ENCODE measurements at regions not wholly inside any gene's neighbourhood (a gene's known extent, or its start where the extent isn't known, plus 50 kb on each side); places are given as distances from the start of the nearest gene placed in this dataset.

- ChIA-PET CTCF (no interaction called here), POLR2A (no interaction called here)
- Histone ChIP-seq H3K4me1 (ENCODE audit: insufficient read depth, low read length) (no peaks in the 10 kb centered on the region), H3K9me3 (ENCODE audit: control insufficient read depth in 1 of 2, insufficient read depth in 1 of 2, low read length in 2 of 2) (peaks cover 3 to 20% of the 10 kb centered on the region in 2 experiments), H3K27ac (ENCODE audit: low read depth in 1 of 2, low read length in 2 of 2) (no peak overlapping the region), H3K4me3 (ENCODE audit: low read length) (no peak overlapping the region), H3K27me3 (ENCODE audit: control insufficient read depth in 1 of 2, insufficient read depth in 2 of 2, low read length in 2 of 2) (no peaks in the 10 kb centered on the region), H3K36me3 (ENCODE audit: insufficient read depth, low read length) (no peaks in the 10 kb centered on the region)
- H3K4me1 Mint-ChIP-seq (ENCODE audit: low read depth): no peaks in the 10 kb centered on the region
- no peak for TF ChIP-seq CTCF (IDR thresholded peaks at IDR 0.05)
- intact Hi-C loops (cut with DNase I, micrococcal nuclease): no loop called here
- H3K36me3 Mint-ChIP-seq (ENCODE audit: low read depth): no peaks in the 10 kb centered on the region
- H3K4me3 Mint-ChIP-seq: no peak overlapping the region
- DNase-seq: no peak
- H3K9me3 Mint-ChIP-seq: peaks cover 10% of the 10 kb centered on the region
- no peaks in the 10 kb centered on the region for H3K27me3 Mint-ChIP-seq
- ATAC-seq (ENCODE audit: poor library complexity): no peak
- no peak overlapping the region for H3K27ac Mint-ChIP-seq
Measured at GRCh38 chr4:188551156-188551555, 411.9 kb downstream of the TRIML1 start.

GRCh38 chr4:188552741-188553275, 413.6 kb downstream of the TRIML1 start:
- Histone ChIP-seq H3K36me3 (ENCODE audit: insufficient read depth, low read length) (no peaks in the 10 kb centered on the region), H3K4me1 (ENCODE audit: insufficient read depth, low read length) (no peaks in the 10 kb centered on the region), H3K27me3 (ENCODE audit: control insufficient read depth in 1 of 2, insufficient read depth in 2 of 2, low read length in 2 of 2) (no peaks in the 10 kb centered on the region), H3K27ac (ENCODE audit: low read depth in 1 of 2, low read length in 2 of 2) (no peak overlapping the region), H3K4me3 (ENCODE audit: low read length) (no peak overlapping the region), H3K9me3 (ENCODE audit: control insufficient read depth in 1 of 2, insufficient read depth in 1 of 2, low read length in 2 of 2) (peaks cover 3 to 23% of the 10 kb centered on the region in 2 experiments)
- ChIA-PET POLR2A (no interaction called here), CTCF (no interaction called here)
- ATAC-seq (ENCODE audit: poor library complexity) (no peak), DNase-seq (no peak)
- Mint-ChIP-seq H3K36me3 (ENCODE audit: low read depth) (no peaks in the 10 kb centered on the region), H3K27ac (no peak overlapping the region), H3K4me3 (no peak overlapping the region), H3K9me3 (peaks cover 6% of the 10 kb centered on the region), H3K4me1 (ENCODE audit: low read depth) (no peaks in the 10 kb centered on the region), H3K27me3 (no peaks in the 10 kb centered on the region)
- intact Hi-C loops (cut with DNase I, micrococcal nuclease): no loop called here
- no peak for TF ChIP-seq CTCF (IDR thresholded peaks at IDR 0.05)

DNA sequence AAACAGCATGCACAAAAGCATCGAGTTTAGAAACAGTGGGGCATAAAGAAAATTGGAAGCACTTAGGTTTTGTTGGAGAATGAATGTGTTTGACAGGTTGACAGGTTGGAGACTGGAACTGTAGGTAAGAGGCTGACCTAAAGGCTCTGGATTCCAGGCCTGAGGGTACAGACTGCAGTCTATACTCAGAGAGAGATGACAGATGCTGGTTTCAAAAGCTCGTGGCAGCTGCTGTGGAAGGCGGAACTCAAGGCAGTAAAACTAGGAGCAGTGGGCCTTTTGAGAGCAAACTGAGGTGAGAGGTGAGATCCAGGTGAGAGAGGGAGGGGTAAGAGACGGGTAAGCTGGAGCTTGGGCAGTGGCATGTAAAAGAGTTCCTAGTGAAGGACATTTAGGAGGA, 415.2 kb downstream of the TRIML1 start:
- no peak overlapping the region for H3K27ac Mint-ChIP-seq
- ChIA-PET POLR2A (no interaction called here), CTCF (no interaction called here)
- intact Hi-C loops (cut with DNase I, micrococcal nuclease): no loop called here
- H3K27me3 Mint-ChIP-seq: no peaks in the 10 kb centered on the region
- H3K9me3 ChIP-seq (ENCODE audit: control insufficient read depth in 1 of 2, insufficient read depth in 1 of 2, low read length in 2 of 2): peaks cover 3 to 23% of the 10 kb centered on the region in 2 experiments
- no peak for TF ChIP-seq CTCF (IDR thresholded peaks at IDR 0.05)
- no peaks in the 10 kb centered on the region for H3K27me3 ChIP-seq (ENCODE audit: control insufficient read depth in 1 of 2, insufficient read depth in 2 of 2, low read length in 2 of 2)
- no peak overlapping the region for H3K4me3 ChIP-seq (ENCODE audit: low read length)
- DNase-seq (no peak), ATAC-seq (ENCODE audit: poor library complexity) (no peak)
- H3K9me3 Mint-ChIP-seq: peaks cover 3% of the 10 kb centered on the region
- H3K36me3 ChIP-seq (ENCODE audit: insufficient read depth, low read length): no peaks in the 10 kb centered on the region
- no peaks in the 10 kb centered on the region for H3K4me1 Mint-ChIP-seq (ENCODE audit: low read depth)
- no peak overlapping the region for H3K27ac ChIP-seq (ENCODE audit: low read depth in 1 of 2, low read length in 2 of 2)
- no peaks in the 10 kb centered on the region for H3K4me1 ChIP-seq (ENCODE audit: insufficient read depth, low read length)
- no peaks in the 10 kb centered on the region for H3K36me3 Mint-ChIP-seq (ENCODE audit: low read depth)
- no peak overlapping the region for H3K4me3 Mint-ChIP-seq

Data from CD4-positive, alpha-beta T cell (primary cell).